GM18858 (cell line): ENCODE measurements at regions not wholly inside any gene's neighbourhood (a gene's known extent, or its start where the extent isn't known, plus 50 kb on each side); places are given as distances from the start of the nearest gene placed in this dataset.

Experiments used
- ATAC-seq: cut with Tn5 transposase; IDR thresholded peaks from one replicate; pipeline ENCODE4 v1.9.1; 2021; ENCODE audit not compliant: unreplicated experiment

DNA sequence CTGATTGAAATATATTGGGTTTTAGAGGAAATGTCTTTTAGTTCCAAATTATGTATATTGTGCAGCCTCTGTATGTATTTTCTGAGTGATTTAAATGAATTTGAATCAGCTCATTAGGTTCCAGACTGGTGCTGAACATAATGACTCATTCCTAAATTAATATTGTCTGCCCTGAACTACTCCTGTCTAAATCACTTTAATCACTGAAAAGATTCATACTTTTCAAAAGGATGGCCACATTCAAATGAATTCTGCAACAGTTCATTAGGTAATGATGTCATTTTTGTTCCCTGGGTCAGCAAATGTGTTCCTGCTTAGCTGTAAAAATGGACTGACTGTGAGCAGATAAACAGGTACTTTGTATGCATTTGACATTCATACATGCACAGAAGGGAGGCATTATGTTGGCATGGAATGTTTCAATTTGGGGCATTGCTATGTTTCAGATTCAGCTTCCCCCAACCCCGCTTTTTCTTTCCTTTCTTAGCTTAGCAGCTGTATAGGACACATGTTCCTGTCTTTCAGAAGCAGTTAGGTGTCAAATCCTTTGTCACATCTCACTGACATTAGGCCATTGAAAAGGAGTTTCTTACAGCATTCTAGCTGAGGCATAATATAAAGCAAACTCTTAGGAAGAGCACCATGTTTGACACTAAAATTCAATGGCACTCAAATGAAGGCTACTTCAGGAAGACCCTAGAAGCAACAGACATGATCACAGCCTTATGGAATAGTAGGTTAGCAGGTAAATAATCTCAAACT is 318.5 kb upstream of the ARPP21 start:
- ATAC-seq = no peak

DNA sequence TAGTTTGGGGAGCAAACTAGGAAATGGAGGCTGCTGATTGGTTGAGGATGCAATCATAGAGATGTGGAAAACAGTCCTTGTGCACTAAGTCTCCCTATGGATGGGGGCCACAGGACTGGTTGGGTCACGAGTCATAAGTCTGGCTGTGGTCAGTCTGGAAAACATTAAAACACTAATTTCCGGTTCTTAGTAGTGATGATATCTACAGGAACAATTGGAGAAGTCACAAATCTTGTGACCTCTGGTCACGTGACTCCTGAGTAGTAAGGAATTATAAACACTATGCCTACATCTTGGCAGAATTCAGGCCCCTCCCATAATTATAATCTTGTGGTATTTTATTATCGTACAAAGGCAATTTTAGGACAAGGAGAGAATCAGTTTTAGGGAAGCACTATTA is 317.3 kb upstream of the ARPP21 start:
- no peak for ATAC-seq

DNA sequence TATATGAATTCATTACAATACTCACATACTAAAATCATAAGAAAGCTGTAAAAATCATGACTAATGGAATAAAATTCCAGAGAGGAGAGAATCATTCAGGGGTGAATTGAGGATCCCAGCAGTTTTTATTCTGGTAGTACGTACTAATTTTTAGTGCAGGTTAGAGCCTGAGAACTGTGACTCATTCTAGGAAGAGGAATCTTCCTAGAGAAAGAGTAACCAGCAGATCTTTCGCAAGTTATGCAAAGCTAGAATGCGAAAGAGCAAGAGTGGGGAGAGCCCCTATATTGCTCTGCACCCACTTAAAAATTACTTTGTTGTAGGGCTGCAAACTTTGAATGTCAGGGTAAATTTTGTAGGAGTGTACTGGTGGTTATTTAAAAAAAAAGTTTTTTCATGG is 303.6 kb upstream of the ARPP21 start:
- no peak for ATAC-seq

DNA sequence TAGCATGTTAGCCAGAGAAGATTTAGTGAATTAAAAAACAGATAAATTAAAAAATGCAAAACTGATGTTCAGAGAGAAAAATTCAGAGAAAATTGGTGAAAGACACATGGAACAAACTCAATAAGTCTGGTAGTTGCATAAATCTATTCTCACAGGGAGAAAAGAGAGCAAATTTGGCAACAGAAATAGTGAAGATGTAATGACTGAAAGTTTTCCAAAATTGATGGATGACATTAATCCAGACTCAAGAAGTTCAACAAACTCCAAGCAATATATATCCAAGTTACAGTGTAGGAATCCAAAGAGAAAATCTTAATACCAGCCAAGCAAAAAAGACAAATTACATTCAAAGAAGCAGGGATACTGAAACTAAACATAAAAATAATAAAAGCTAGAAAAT is 302.7 kb upstream of the ARPP21 start:
- ATAC-seq = no peak

DNA sequence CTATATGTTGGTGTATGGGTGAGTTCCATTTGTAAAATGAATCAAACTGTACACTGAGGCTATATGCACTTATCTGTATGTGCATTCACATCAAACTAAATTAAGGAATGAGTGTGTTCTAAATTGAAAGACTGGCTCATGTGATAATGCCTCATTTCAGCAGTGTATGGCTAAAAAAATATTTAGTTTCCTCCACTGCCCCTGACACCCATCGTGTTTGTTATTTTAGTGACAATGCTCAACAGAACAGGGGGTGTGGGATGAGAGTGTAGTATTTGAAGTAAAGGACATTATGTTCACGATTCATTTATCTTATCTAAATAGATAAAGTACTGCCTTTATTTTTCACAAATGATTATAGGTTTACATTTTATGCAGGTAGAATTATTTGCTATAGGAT is 301.1 kb upstream of the ARPP21 start:
- no peak for ATAC-seq

DNA sequence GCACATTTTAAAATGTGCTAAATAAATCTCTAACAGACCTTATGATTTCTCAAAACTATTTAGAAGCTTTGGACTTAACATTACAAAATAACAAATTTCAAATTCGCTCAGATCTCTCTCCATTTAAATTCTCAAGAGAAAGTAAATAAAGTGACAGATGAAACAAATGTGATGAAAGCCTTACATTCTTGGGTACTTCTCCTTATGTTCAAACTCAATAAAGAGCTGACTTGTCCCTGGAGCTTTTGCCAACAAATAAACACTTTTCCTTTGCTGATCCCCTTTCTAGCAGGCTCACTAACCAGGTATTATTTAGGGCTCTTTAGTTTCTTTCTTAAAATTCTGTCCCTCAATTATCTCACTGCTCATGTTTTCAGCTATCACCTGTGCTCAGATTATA is 259.1 kb upstream of the ARPP21 start:
- no peak for ATAC-seq

DNA sequence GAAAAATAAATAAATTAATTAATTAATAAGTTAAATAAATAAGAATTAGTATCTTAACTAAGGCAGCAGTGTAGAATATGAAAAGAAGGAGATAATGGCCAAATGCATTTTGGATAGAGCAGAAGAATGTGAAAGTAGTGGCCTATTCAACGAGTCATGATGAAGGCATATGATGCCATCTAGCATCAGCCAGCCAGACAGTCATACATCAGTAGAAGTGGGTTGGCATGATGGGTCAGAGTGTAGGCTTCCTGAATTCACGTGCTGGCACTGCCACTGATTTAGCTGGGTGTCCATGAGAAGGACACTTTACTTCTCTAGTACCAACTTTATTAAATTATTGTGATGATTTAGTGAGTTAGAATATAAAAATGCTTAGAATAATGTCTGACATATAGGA is 256.1 kb upstream of the ARPP21 start:
- no peak for ATAC-seq

DNA sequence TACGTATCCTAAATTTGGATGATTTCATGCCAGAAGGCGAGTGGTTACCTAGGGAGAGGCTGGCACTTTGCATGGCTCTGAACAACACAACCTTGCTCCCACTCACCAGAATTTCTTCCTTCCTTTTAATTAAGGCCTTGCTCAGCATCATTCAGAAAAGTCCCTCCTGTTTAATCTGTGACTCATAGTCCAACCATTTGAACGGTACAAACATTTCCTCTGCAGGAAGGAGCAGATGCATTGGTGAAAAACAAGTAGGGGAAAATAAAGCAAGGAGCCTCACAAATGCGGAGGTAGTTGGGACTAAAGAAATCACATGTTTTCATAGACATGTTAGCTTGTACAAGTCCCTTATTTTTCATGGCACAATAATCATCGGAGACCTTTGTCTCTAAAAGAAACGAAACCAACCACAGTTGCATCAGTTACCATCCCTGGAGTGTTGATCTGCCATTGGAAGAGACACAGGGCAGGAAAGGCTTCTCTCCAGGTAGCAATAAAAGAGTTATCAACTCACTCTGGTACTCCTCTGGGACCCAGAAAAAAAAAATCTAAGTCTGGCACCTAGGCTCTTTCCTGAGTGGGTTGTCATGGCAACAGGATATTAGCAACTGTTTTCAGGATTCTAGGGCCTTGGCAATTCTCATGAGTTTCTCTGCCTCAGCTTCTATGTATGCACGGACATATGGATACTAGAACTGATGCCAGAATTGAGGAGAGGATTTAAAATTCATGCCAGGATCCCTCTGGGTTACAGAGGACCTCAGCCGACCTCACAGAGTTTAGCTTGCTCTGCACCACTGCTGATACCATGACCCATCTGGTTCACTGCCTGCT is 255.4 kb upstream of the ARPP21 start:
- ATAC-seq = no peak

DNA sequence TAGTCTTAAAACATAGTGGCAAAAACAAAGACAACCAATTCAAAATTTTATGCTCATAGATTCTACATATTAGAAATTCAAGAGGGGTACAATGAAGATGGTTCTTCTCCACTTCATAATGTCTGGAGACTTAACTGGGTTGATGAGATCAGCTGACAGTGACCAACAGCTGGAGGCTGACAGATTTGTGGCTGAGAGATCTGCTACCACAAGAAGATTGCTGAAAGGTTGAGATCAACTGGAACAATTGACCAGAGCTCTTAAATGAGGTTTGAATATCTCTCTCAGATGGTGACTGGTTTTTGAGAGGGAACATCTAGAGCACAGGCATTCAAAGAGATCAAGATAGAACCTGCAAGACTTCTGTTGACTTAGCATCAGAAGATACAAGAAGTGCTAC is 254.1 kb upstream of the ARPP21 start:
- ATAC-seq = no peak

DNA sequence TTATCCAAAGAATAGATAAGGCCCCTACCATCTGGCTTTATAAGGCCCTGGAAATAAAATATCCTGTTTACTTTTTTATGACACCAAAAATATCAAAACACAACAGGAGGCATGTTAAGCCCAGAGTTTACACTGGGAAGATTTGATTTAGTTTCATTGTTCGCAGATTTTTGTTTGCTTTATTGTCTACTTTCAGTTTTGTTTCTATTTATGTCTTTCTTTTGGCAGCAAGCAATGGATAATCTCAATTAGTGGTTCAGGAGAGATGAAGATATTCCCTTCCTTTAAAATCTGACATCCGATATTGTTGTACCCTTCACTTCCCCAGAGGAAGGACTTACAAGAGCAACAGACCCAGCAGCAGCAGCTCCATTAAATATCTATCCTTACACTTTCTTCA is 249.4 kb upstream of the ARPP21 start:
- no peak for ATAC-seq

DNA sequence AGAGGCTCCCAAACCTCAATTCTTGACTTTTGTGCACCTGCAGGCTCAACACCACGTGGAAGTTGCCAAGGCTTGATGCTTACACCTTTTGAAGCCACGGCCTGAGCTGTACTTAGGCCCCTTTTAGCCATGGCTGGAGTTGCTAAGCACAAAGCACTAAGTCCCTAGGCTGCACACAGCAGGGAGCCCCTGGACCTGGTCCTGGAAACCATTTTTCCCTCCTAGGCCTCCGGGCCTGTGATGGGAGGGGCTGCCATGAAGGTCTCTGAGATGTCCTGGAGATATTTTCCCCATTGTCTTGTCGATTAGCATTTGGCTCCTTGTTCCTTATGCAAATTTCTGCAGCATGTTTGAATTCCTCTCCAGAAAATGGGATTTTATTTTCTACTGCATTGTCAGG is 247.1 kb upstream of the ARPP21 start:
- ATAC-seq = no peak

DNA sequence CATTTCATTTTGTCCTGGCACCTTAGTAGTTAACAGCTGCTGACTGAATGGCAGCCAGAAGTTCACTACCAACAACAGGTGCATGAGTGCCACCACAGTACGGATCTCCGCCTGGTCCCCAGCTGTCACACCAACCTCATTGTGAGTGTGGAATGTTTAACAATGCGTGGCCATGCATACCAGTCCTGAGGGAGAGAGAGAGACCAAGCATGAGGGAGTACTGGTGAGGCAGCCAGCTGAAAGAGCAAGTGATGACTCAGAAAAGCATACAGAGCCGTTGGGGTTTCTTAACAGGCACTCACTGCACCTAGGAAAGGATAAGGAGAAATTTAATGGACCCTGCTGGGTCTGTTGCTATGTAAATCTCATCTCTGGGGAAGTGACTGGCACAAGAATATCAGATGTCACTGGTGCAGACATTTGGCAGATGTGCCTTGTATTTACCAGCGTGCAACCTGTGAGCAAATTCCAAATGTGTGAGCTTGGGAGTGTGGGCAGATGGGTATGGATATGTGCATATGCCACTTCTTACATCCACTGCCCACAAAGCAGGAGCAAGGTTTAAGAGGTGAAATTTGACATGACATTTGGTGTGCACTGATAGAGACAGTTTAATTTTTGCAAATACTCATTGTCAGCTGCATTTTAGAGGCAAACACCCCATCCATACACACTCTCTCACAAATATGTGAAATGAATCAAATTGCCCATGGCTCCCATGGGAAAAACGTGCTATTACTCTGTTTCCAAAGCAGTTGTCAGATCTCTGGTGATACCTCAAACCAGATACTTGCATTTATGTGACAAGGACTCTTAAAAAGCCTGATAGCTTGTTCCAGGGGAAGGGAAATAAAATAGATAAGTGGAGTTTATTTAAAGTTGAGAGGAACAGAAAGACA is 245.2 kb upstream of the ARPP21 start:
- no peak for ATAC-seq

DNA sequence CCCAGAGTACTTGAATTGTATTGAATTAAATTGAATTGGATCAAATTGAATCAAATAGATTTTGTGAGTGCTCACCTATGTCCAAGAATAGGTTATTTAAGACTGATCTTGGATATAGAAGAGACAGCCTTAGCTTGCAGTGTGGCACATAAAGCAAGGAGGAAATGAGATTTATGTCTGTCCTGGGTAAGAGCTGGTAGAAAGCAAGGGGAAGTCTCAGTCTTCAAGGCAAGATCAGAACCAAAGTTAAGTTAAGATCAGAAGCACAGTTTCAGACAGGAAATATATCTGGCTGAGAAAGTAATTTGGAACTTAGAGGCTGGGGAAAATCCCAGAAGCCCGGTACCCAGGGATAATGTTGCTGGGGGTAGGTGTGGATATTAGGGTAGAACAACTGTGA is 244.4 kb upstream of the ARPP21 start:
- ATAC-seq = no peak

DNA sequence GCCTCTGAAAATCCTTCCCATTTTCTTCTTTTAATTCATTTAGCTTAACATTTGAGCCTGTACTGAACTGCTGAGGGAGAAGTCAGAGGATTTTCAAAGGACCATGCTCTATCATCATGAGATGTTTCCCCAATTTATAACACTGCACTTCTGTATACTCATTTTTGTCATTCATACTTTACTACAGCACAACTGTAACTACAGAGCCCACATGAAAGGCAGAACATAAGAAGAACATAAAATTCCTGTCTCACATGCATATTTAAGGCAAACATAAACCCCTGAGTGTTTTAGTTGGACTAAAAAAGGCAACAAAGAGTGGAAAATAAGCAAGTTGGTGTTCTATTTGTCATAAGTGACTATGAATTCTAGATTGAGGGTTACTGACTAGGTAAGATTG is 237.7 kb upstream of the ARPP21 start:
- no peak for ATAC-seq

DNA sequence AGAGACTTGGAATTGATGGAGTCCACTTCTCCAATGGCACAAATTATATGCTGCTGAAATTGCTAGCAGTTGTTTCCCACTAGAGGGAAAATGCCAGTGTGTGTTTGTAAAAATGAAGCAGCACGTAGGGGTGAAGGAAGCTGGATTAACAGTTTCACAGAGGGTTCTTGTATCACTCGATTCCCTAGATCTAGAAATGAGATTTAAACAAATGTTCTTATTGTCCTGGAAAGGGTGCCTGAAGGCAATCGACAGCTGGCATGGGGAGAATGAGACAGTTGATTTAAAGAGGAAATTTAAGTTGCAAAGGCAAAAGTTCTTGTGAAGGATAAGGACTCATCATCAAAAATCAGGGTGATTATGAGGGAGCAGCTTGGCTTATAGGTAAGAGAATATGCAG is 234.8 kb upstream of the ARPP21 start:
- ATAC-seq = no peak

DNA sequence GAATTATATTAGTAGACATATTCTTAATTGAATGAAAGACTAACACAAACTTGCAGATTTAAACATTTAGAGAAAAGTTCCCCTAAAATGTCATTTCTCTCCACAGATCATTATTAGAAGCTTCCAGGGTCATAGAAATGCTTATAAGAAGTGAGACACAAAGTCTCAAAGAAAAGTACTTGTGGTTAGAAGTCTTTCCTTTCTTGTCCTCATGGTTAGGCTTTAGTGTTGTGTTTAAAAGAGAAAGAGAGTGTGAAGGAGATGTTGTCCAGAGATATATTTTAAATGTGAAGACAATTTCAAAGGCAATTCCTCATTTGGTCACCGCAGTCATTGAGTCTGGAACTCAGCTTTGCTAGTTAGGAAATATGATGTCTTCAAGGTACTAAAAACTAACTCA is 230.4 kb upstream of the ARPP21 start:
- no peak for ATAC-seq

DNA sequence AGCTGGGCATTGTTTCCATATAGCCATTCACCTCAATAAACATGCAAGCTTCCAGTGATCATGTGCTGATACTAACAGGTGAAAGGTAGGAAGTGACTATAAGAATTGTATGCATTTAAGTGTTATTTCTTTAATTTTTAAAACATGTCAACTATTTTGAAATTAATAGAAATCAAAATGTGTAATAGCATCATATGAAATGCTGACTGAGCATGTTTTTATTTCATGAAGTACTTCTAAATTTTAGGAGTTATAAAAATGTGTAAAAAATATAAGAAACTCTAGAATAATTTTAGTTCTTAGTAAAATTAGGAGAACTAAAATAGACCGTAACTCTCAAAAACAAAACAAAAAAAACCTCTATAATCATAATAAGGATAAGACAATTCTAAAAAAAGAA is 229.3 kb upstream of the ARPP21 start:
- no peak for ATAC-seq

DNA sequence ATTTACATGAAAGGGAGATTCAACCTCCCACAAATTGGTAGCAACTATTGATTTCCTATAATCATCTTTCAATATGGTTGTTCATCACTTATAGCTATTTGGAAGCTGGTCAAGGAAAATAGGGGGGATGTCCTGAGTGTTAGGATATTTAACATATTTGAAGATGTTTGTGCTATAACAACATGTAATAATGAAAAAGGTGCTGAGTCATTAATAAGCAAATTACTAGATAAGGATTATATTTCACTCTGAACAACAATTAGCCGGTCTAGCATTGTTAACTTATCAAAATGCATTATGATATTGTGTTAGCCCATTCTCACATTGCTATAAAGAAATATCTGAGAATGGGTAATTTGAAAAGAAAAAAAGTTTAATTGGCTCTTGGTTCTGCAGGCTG is 225.8 kb upstream of the ARPP21 start:
- ATAC-seq = no peak

DNA sequence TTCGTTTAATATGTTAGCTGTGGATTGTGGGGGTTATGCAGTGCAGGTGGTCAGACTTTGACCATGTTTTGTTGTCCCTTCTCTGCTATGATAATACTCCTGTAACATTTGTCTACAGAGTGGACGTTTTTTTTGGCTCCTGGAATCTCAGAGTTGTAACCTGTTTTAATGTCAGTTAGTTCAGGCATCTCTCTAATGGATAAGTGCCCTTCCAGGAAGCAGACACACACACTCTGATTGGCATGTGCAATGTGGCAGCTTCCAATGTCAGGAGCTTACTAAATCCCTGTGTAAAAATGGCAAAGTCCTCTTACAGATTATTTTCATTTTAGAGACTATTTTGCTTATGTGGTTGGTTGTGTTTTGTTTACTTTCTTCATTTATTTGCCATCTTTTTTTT is 222.2 kb upstream of the ARPP21 start:
- ATAC-seq = no peak

DNA sequence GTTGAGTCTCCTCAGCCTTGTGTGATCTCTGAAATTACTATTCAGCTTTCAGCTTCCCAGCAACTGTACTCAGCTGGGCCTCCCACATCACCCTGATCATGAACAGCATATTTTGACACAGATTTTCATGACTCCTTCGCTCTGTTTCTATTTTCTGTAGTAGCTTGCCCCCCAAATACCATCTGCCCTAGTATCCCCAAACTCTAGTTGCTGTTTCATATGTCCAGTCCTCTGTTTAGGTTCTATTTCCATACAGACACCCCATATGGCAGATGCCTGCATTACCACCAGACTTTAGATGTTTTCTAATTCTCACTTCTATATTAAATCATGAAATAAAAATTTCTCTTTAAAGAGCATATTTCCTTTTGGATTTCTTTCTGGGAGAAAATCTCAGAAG is 217.2 kb upstream of the ARPP21 start:
- no peak for ATAC-seq

DNA sequence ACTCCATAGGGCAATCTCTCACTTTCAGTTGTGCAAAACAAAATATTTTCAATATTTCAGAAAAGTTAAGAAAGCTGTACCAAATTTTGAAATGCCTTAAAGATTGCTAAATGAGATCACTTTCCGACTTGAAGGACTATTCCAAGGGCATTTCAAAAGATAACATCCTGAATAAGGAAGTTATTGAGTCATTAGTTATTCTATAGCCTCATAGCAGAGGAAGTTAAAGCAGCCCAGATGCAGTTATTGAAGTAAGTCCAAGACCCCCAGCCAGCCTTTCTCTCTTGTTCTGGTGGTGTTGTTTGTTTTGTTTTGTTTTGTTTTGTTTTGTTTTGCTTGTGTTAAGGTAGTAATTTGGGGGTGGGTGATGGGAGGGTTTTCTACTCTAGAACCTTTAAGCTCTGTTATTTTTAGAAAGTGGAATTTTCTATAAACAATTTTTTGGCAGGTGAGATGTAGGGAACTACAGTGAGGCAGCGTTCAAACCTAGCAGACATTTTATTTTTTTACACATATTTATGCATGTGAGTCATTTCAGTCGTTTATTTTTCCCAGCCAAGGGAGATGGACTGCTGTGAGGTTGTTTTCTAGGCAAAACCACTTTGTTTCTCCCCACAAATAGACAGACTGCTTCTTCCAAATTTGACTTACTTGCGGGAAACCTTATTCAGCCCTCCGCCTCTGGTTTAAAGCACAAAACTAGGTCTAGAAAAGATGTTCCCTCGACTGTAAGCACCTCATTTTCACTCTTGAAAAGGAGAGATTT is 216.3 kb upstream of the ARPP21 start:
- no peak for ATAC-seq
